Peyer's patch (tissue), 4 donors: ENCODE measurements at regions not wholly inside any gene's neighbourhood (a gene's known extent, or its start where the extent isn't known, plus 50 kb on each side); places are given as distances from the start of the nearest gene placed in this dataset.

Experiments
- CTCF ChIP-seq, 6 experiments: fragments of 450-650 bp in 4 of 6; fragments of 200-600 bp in 2 of 6; sonication (generic) in 1 of 6; IDR thresholded peaks; one replicate each; pipeline ENCODE4 v1.5.1; 2017 to 2019; ENCODE audit warnings: antibody characterized with exemption in 6 of 6, mild to moderate bottlenecking in 3 of 6, moderate library complexity in 1 of 6
- POLR2A ChIP-seq, 2 donors: fragments of 450-650 bp; IDR thresholded peaks; one replicate each; pipeline ENCODE4 v1.5.1; 2017; ENCODE audit warnings: antibody characterized with exemption in 2 of 2, mild to moderate bottlenecking in 2 of 2, moderate library complexity in 2 of 2

- TF ChIP-seq POLR2A (IDR thresholded peaks at IDR 0.05) (no peak), CTCF (IDR thresholded peaks at IDR 0.05) (no peak)
Measured at GRCh38 chr1:8137481-8138244, 111.6 kb upstream of the ERRFI1 start.
